NCI-H2227 (cell line): ENCODE measurements at regions not wholly inside any gene's neighbourhood (a gene's known extent, or its start where the extent isn't known, plus 50 kb on each side); places are given as distances from the start of the nearest gene placed in this dataset.

Experiments used
- DNase-seq: peaks from one replicate; lab custom pipeline; 2025; ENCODE audit not compliant: unreplicated experiment; lab: John Stamatoyannopoulos, UW

- no peak for DNase-seq
Measured at GRCh38 chr14:71687166-71687831, 244.9 kb upstream of the RGS6 start.

GRCh38 chr14:71688576-71688975, 243.7 kb upstream of the RGS6 start:
- DNase-seq: peak; percentile 48

GRCh38 chr14:71690478-71690877, 241.8 kb upstream of the RGS6 start:
- no peak for DNase-seq

- DNase-seq: no peak
Measured at GRCh38 chr14:71692496-71692895, 239.7 kb upstream of the RGS6 start.

- no peak for DNase-seq
Measured at GRCh38 chr14:71693381-71693780, 238.8 kb upstream of the RGS6 start.

- DNase-seq: no peak
Measured at GRCh38 chr14:71694591-71695530, 237.4 kb upstream of the RGS6 start.

GRCh38 chr14:71695611-71696350, 236.4 kb upstream of the RGS6 start:
- DNase-seq: no peak

GRCh38 chr14:71698027-71698426, 234.2 kb upstream of the RGS6 start:
- no peak for DNase-seq

GRCh38 chr14:71698673-71699072, 233.6 kb upstream of the RGS6 start:
- DNase-seq: no peak

GRCh38 chr14:71701990-71702389, 230.2 kb upstream of the RGS6 start:
- DNase-seq: no peak

- DNase-seq: peak; percentile 6
Measured at GRCh38 chr14:71702786-71703185, 229.4 kb upstream of the RGS6 start.

GRCh38 chr14:71703477-71703876, 228.8 kb upstream of the RGS6 start:
- DNase-seq: peak; percentile 37

GRCh38 chr14:71704210-71704609, 228.0 kb upstream of the RGS6 start:
- no peak for DNase-seq

- no peak for DNase-seq
Measured at GRCh38 chr14:71705460-71705859, 226.8 kb upstream of the RGS6 start.

GRCh38 chr14:71709076-71709475, 223.2 kb upstream of the RGS6 start:
- no peak for DNase-seq

GRCh38 chr14:71709987-71710386, 222.2 kb upstream of the RGS6 start:
- no peak for DNase-seq

- no peak for DNase-seq
Measured at GRCh38 chr14:71711125-71711524, 221.1 kb upstream of the RGS6 start.

GRCh38 chr14:71711619-71712018, 220.6 kb upstream of the RGS6 start:
- no peak for DNase-seq

- DNase-seq: no peak
Measured at GRCh38 chr14:71712478-71712877, 219.8 kb upstream of the RGS6 start.

- no peak for DNase-seq
Measured at GRCh38 chr14:71713016-71713415, 219.2 kb upstream of the RGS6 start.

GRCh38 chr14:71713451-71713850, 218.8 kb upstream of the RGS6 start:
- DNase-seq: no peak

- DNase-seq: no peak
Measured at GRCh38 chr14:71714225-71714624, 218.0 kb upstream of the RGS6 start.
